RWPE1 (cell line): ENCODE measurements at regions not wholly inside any gene's neighbourhood (a gene's known extent, or its start where the extent isn't known, plus 50 kb on each side); places are given as distances from the start of the nearest gene placed in this dataset.
"Not testable (repeated sequence)": the region's sequence is repeated elsewhere in the genome, so short reads cannot be mapped to it uniquely, and the experiment has no call there.

Source experiments
- CTCF ChIA-PET: fragments of 350-600 bp; sonication (Branson Sonifier 250); formaldehyde crosslinking; extraction: SDS; loops from one replicate; lab custom pipeline; 2021; lab: Yijun Ruan, JAX
- POLR2A ChIA-PET: fragments of 400-600 bp; formaldehyde crosslinking; extraction: SDS; loops from one replicate; lab custom pipeline; 2020; ENCODE audit warnings: antibody characterized with exemption; ENCODE audit not compliant: low non-redundant PET; lab: Yijun Ruan, JAX
- DNase-seq: peaks from one replicate; pipeline ENCODE4 v3.0.0; 2012; ENCODE audit warnings: low spot score
- H3K27ac ChIP-seq: fragments of 450-650 bp; 2 replicates; pipeline ENCODE4 v1.5.1; 2017
- TF ChIP-seq, protein P1 (sequence below): fragments of 450-650 bp; conservative IDR thresholded peaks from 2 replicates; pipeline ENCODE4 v1.5.1; 2017; ENCODE audit warnings: low read depth, mild to moderate bottlenecking

DNA sequence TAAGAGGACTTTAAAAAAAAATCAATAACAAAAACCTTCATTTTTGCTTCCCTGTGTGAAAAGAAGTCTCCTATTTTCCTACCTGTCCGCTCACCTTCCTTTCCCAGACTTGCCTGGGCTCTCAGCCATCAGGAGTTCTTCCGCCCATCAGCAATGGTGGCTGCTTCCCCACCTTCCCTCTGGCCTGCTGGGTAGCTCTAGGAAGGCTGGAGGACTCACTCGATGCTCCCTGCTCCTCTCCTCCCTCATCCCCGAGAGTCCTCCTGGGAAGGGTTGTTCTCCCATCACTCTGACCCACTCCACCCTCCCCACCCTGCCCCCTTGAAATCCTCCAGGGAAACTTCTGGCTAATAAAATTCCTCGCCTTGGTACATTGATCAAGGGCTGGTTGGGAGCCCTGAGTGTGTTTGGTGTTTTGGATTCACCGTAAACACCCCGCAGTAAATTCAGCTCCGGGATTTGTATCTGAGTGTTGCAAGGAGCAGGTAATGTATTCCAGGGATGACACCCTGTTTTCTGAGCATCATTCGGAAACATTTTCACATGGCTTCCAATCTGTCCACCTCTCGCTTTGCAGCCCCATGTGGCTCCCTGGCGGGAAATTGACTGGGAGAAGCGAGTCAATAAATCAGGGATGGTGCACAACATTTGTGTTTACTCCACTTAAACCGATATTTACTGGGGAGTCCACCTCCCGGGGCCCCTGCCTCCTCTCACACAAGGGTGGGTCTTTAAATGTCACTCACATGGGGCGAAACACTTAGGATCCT, 126.4 kb upstream of the SDK1 start:
- TF ChIP-seq, protein P1, sequence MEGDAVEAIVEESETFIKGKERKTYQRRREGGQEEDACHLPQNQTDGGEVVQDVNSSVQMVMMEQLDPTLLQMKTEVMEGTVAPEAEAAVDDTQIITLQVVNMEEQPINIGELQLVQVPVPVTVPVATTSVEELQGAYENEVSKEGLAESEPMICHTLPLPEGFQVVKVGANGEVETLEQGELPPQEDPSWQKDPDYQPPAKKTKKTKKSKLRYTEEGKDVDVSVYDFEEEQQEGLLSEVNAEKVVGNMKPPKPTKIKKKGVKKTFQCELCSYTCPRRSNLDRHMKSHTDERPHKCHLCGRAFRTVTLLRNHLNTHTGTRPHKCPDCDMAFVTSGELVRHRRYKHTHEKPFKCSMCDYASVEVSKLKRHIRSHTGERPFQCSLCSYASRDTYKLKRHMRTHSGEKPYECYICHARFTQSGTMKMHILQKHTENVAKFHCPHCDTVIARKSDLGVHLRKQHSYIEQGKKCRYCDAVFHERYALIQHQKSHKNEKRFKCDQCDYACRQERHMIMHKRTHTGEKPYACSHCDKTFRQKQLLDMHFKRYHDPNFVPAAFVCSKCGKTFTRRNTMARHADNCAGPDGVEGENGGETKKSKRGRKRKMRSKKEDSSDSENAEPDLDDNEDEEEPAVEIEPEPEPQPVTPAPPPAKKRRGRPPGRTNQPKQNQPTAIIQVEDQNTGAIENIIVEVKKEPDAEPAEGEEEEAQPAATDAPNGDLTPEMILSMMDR, result no peak
- POLR2A ChIA-PET, result no interaction called here
- DNase-seq, result peak; percentile 30
- H3K27ac ChIP-seq, result no peak overlapping the region
- CTCF ChIA-PET, result no interaction called here

DNA sequence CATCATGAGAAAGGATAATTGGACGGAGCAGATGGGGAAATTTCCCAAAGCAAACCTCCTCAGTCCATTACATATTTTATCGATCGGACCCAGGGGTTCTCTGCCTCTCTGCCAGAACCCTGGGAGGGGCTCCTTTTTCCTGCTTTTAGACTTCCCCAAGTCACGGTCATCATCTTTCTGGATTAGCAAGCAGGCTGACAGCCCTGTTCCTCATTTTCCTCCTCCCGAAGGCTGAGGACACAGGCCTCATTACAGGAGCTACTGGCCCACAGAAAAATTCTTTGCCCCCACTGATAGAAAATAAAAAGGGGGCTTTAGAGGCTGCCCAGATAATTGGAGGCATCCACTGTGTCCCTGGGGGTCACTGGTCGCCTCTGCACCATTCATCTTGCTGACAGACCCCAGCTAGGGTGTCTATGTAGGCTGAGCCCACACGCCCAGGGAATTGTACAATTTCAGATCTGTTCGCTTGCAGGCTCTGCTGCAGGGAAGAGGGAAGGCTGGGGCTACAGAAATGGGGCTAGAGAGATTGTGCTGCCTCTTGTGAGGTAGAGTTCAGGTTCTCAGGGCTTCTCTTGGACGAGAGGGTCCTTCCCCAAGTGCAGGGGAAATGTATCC, 125.7 kb upstream of the SDK1 start:
- DNase-seq, result no peak
- POLR2A ChIA-PET, result no interaction called here
- TF ChIP-seq, protein P1, result no peak
- CTCF ChIA-PET, result no interaction called here
- no peak overlapping the region for H3K27ac ChIP-seq

DNA sequence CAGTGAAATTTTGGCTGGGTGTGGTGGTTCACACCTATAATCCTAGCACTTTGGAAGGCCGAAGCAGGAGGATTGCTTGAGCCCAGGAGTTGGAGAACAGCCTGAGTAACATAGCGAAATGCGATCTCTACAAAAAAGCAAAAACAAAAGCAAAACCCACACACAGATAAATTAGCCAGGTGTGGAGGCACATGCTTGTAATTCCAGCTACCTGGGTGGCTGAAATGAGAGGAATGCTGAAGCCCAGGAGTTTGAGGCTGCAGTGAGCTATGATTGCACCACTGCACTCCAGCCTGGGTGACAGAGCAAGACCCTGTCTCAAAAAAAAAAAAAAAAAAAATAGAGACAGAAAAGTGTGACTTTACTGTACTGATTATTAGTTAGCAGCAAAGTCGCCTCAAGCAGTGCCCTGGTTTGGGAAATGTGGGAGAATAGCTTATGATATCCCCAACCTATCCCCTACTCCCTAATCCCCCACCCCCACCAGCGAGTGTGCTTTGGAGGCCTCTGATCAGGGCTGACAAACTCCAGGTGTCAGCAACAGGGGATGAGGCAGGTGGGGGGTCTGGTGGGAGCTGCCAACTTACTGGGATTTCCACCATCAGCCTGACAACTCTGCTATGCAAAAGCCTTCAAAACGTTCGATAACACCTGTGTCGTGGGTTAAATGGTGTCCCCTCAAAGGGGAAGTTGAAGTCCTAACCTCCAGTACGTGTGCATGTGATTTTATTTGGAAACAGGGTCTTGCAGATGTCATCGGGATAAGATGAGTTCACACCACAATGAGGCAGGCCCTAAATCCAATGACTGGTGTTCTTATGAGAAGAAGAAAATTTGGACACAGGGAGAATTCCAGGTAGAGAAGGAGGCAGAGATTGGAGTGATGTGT, 124.7 kb upstream of the SDK1 start:
- CTCF ChIA-PET, result no interaction called here
- no peak overlapping the region for H3K27ac ChIP-seq
- POLR2A ChIA-PET, result no interaction called here
- DNase-seq, result no peak
- TF ChIP-seq, protein P1, result no peak

DNA sequence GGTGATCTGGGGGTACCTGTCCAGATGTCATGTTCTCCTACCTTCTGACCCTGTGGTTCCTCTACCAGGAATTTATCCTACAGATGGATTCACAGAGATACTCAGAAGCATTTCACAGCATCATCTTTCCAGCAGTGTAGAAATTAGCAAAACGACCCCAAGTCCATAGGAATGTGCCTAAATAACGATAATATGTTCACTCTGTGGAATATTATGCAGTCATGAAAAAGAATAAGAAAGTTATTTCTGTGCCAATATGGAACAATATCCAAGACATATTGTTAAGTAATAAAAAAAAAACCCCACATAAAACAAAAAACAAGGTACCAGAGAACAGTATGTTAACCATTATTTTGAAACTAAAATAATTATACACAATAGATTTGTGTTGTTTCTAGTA, 123.8 kb upstream of the SDK1 start:
- TF ChIP-seq, protein P1, result no peak
- CTCF ChIA-PET, result no interaction called here
- POLR2A ChIA-PET, result no interaction called here
- DNase-seq, result no peak
- H3K27ac ChIP-seq, result no peak overlapping the region

DNA sequence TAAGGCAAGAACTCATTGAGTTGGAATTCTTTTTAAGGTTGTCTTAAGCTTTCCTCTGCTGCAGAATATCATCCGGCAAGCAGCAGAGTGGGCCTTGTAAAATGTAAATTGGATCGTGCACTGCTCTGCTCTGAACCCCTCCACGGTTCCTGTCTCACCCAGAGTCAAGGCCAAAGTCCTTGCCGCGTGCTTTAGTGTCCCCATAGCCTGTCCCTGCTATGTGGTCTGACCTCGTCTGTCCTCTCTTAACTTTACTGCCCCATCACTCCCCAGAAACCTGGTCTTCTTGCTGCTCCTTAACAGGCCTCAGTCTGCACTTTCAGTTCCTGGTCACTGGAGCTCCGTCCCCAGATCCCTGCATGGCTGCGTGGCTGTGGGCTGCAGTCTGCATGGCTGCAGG, 121.6 kb upstream of the SDK1 start:
- CTCF ChIA-PET, result interaction anchor here (0.9 kb wide), 1 partner anchor 10 kb away, joined by 3 read pairs; no protein-coding TSS in a partner anchor
- DNase-seq, result no peak
- H3K27ac ChIP-seq, result no peak overlapping the region
- POLR2A ChIA-PET, result no interaction called here
- TF ChIP-seq, protein P1, result no peak

DNA sequence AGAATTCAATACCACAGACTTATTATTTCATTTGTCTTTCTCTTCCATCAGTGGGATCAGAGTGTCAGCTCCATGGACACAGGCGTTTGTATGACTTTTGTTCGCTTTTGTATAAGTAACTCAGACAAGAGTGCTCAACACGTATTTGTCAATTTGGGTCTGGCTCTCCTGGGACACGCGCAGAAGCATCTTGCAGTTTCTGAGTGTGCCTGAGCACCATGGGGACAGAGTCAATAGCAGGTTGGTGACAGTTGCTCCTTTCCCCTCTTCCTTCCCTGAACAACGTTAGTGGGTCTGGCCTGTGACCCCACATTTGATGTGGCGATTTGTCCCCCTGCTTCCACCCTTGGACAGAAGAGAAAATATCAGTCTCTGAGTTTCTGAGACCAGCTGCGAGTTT, 120.4 kb upstream of the SDK1 start:
- no peak overlapping the region for H3K27ac ChIP-seq
- ChIA-PET CTCF (interaction anchor here (0.6 kb wide), 1 partner anchor 294 kb away, joined by 3 read pairs; no protein-coding TSS in a partner anchor), POLR2A (no interaction called here)
- no peak for DNase-seq
- TF ChIP-seq, protein P1, result no peak

DNA sequence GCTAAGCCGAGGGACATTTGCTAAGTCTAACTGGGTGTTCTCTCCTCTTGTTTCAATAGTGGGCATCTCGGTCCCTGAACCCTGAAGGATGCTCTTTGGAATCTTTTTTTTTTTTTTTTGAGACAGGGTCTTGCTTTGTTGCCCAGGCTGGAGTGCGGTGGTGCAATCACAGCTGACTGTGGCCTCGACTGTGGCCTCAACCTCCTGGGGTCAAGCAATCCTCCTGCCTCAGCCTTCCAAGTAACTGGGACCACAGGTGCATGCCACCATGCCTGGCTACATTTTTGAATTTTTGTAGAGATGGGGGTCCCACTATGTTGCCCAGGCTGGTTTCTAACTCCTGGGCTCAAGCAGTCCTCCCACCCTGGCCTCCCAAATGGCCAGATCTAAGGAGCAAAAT, 119.0 kb upstream of the SDK1 start:
- H3K27ac ChIP-seq, DNase-seq, CTCF ChIA-PET, POLR2A ChIA-PET: not testable (repeated sequence)
